ENCODE measurements at regions not wholly inside any gene's neighbourhood (a gene's known extent, or its start where the extent isn't known, plus 50 kb on each side); places are given as distances from the start of the nearest gene placed in this dataset.
"Not testable (repeated sequence)": the region's sequence is repeated elsewhere in the genome, so short reads cannot be mapped to it uniquely, and the experiment has no call there.

DNA sequence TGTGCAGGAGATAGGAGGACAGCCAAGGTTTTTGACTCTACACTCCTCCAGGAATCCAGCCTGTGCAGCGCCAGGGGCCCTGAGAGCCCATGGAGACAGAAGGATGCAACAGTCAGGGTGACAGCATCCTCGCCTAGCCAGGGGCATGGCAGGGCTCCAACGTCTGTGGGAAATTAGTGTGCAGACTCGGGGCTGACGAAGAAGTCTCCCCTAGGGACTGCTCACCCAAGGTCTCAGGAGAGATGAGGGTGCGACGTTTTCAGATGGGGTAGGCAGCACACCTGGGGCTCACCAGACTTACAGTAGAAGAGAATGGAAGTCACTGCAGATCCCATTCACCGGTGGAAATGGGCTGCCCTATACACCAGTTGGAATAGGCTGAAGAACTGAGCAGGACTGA is 241.7 kb downstream of the SETD4 start:
- no peak for DNase-seq (ENCODE audit: low read depth in 4 of 4, low spot score in 3 of 4)

DNA sequence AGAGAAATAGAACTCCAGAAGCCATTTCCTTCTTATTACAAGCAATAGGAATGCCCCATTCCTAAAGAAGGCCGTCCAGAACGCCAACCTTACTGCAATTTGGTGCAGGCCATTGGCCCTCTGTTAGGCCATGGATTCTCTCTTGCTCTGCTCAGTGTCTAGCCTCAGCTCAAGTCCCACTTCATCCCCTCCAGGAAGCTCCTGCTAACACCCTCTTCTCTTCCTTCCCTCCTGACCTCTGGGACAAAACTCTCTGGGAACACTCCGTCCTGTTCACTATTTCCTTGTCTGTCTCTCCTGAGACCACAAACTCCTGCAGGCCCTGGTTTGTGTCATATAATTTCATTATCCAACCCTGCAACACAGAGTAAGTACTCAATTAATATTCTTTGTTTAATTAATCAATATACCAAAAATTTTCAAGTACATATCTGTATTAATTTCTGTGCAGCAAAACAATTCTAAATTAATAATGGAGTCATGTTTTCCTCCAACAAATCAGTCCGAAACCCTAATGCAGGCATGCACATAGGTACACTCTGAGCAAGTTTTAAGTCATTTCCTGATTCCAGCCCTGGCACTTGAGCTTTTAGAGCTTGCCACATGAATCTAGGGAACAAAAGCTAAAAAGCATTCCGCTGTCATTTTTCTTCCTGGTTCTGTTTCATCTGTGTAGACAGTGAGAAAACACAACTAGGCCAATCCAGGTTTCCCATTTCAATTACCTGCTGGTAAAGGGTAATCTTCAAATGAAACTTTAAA is 245.3 kb downstream of the SETD4 start:
- no peak for DNase-seq (ENCODE audit: low read depth in 4 of 4, low spot score in 3 of 4)

DNA sequence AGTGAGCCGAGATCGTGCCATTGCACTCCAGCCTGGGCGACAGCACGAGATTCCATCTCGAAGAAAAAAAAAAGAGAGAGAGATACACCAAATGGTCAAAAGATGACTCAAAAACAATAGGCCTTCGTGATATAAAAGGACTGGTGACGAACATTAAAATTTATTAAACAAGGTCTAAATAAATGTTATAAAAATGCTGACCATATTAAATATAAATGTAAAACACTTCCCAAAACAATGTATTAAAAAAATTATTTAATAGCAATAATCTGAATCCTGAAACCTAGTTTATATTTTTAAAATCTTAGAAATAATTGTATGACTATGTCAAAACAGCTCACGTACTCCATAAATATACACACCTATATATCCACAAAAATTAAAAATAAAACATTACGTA is 247.6 kb downstream of the SETD4 start:
- DNase-seq (ENCODE audit: low read depth in 4 of 4, low spot score in 3 of 4), result no peak

DNA sequence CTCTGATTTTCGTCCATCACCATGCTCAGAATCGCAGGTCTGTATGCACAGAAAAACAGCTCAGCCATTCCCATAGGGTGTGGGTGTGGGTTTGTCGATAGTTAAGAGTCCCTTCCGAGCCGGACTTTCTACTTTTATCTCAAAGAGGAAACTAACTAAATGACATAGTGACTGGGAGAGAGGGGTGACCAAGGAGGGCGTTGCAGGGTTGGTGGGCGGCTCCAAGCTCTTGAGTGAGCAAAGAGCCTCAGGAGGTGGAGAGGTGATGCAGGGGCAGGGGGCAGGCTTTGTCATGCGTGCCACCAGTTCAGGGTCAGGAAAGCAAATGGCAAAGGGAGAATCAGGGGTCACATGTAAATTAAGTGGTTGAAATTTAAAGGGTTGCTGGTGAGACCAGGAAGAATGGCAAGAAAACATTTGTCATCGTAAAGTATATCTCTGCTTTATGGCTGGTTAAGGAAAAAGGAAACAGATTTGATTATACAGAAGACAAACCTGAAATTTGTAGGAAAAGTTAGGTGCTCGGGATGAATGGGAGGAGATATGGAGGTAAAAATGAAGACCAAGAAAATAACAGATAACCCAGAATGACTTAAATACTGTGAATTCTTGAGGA is 249.0 kb downstream of the SETD4 start:
- no peak for DNase-seq (ENCODE audit: low read depth in 4 of 4, low spot score in 3 of 4)

DNA sequence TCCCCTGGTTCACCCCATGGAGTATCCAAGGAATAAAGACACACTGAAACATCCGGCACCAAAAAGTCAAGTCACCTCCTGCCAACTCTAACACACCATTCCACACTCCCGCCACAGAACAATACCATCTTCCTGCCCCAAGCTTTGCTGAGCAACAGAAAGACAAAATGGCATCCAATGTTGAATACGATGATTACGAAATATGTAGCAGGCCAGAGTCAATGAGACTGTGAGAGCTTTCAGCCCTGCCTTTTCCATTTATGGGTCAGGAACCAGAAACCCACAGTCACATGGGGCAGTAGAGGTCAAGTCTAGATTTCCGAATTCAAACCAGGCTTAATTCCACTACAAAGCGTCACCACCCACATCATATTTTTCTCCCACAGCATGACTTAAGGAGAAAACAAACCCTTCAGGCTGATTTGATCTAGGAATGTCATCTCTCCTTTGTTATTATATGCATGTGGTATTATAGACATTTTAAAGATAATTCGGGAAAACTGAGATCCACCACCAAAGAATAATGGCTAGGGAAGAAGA is 249.8 kb downstream of the SETD4 start:
- no peak for DNase-seq (ENCODE audit: low read depth in 4 of 4, low spot score in 3 of 4)

DNA sequence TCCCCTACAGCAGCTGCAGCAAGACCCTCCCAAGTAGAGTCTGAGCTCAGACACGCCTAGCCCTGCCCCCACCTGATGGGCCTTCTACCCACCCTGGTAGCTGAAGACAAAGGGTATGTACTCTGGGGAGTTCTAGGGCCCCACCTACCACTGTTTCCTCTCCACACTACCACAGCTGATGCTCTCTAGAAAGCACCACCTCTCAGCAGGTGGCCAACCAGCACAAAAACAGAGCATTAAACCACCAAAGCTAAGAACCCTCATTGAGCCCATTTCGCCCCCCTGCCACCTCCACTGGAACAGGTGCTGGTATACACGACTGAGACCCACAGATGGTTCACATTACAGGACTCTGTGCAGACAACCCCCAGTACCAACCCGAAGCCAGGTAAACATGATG is 258.9 kb downstream of the SETD4 start:
- no peak for DNase-seq (ENCODE audit: low read depth in 4 of 4, low spot score in 3 of 4)

DNA sequence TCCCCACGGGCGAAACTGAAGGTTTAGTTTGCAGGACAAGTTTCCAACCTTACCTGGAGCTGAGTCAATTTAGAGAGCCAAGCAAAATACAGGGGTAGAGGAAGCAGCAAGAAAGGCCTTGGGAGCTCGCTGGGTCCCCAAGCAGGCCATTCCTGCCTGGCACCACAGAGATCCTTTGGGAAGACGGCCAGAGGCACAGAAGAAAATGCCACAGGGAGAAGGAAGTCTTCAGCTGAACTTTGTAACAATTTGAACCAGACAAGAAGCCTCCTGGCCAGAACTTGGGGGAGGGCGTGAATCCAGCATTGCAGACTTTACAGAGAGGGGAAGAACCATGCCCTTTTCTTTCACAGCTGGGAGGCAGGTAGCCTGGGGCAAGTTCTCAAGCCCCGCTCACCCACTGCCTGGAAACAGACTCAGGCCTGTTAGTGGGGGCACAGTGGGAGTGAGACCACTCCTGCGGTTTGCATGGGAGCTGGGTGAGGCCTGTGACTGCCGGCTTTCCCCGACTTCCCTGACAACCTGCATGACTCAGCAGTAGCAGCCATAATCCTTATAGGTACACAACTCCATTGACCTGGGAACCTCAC is 259.4 kb downstream of the SETD4 start:
- not testable (repeated sequence) for DNase-seq (ENCODE audit: low read depth in 4 of 4, low spot score in 3 of 4)

DNA sequence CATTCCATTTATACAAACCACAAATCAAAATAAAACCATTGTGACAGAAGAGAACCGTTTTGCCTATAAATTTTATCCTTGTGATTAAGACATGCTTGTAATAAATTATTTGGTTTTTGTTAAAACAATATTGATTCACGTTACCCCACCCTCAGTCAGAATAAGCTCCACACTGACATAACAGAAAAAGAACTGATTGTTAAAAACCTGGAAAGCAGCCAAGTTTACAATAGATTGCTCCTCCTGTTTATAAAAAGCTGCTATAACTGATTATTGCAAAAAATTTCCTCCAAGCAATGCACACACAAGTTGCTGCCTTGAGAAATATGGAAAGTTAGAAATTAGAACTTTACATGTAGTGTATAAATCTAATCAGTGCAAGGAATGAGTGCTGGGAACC is 263.5 kb downstream of the SETD4 start:
- DNase-seq (ENCODE audit: low read depth in 4 of 4, low spot score in 3 of 4), result no peak

DNA sequence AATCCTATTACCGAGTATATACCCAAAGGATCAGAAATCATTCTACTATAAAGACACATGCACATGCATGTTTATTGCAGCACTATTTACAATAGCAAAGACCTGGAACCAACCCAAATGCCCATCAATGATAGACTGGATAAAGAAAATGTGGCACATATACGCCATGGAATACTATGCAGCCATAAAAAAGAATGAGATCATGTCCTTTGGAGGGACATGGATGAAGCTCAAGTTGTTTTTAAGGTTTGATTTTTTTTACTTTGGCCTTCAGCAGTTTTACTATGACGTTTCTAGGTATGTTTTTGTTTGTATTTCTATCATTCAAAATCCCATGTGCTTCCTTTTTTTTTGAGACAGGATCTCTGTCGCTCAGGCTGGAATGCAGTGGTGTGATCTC is 265.8 kb downstream of the SETD4 start:
- DNase-seq (ENCODE audit: low read depth in 4 of 4, low spot score in 3 of 4), result not testable (repeated sequence)

DNA sequence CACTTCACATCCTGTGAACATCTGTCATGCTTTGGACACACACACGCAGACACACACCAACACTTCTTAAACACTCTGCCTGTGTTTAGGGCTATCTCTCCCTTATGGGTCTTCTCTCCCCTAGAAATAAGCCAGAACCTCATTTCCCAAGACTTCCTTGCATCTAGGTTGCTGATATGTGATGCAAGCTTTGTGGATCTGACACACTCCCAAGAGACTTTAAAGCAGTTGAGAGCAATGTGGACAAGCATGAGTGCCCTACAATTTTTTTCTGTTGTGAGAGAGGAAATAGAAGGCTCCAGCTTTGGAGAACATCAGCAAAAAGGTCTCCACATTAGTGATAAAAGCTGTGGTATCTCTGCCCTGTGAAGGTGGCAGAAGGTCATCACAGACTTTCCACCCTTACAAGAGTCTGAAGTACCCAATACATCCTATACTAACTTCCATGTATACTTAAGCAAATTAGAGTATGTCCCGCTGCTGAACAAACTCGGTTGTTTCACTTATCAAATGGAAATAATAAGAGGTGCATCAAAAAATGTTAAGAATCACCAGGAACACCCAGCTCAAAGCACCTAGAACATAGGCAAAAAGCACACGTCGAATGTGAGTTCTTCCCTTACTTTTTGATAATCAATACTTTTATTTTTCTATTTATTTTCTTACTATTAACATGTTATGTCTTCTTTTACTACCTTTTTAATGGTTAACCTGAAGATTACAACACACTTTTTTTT is 267.6 kb downstream of the SETD4 start:
- no peak for DNase-seq (ENCODE audit: low read depth in 4 of 4, low spot score in 3 of 4)

DNA sequence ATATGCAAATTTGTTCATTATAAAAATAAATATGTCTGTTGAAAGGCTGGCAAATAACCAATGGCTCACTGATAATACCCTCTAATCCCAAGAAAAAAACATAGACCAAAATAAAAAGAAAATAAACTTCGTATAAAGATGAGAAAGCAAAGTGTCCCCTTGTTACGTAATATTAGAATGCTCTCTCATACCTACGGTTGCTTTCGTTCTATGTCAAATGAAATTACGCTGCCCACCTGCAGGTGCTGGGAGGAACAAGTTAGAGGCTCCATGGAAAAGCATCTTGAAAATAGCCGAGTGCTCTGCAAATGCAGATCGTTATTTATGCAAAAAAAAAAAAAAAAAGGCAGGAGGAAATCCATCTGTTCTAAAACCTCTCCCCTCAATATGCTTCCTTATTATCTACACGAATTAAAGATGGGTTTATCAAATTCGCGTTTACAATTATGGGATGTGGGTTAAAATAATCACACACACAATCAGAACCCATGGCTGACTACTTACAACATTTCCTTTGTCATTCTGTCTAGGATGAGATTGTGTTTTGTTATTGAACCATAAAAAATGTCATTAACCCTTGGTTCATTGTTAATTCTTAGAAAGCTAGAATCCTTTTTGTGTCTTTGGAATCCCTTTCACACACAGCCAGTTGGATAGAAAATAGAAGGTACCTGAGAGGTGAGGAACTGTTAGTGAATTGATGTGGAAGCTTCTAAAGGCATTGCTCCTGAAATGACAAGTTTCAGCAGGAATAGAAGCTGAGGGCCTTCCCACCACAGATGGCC is 268.6 kb downstream of the SETD4 start:
- DNase-seq (ENCODE audit: low read depth in 4 of 4, low spot score in 3 of 4), result no peak

DNA sequence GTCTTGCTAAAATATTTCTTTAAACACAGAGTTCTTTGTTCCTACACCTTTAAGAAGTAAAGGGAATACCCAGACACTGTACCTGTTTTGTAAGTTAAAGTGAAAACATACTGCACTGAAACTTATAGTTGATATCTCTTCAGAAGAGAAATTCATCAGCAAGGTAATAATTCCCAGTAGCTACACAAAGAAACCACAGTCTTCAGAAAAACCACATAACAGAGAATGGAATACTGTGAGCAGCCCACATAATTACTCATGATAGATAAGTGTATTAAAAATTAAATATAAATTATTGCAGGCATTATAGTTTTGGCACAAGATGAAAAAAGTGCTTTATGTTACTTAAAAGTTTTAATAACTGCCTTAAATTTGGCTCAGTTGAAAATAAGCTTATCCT is 276.6 kb downstream of the SETD4 start:
- DNase-seq (ENCODE audit: low read depth in 4 of 4, low spot score in 3 of 4), result no peak

DNA sequence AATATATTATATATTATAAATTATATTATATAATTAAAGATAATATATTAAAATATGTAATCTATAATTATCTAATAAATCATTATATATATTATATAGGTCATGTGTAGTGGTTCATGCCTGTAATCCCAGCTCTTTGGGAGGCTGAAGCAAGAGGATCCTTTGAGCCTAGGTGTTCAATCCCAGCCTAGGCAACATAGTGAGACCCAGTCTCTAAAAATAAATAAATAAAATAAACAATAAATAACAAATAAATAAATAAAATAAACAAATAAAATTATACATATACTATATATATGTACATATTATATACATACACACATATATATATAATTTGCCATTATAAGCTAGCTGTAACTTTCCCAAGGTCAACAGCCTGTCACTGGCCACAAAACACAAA is 277.7 kb downstream of the SETD4 start:
- no peak for DNase-seq (ENCODE audit: low read depth in 4 of 4, low spot score in 3 of 4)

DNA sequence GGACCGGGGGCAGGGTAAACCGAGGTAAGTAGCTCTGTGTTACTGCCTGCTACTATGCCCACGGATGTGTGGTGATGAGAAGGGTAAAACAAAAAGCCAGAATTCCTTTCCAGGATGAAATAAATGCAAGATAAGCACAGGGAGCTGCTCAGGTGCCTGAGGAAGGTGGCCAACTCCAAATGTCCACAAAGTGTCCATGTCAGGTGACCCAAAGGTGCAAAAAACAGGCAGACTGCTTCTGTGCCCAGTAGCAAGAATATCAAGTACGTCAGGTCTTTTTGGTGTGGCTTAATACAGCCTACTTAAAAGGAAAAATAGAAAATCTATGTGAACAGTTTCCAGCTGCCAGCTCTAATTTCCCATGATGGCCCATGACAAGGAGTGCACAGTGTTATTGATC is 279.3 kb downstream of the SETD4 start:
- DNase-seq (ENCODE audit: low read depth in 4 of 4, low spot score in 3 of 4), result no peak

DNA sequence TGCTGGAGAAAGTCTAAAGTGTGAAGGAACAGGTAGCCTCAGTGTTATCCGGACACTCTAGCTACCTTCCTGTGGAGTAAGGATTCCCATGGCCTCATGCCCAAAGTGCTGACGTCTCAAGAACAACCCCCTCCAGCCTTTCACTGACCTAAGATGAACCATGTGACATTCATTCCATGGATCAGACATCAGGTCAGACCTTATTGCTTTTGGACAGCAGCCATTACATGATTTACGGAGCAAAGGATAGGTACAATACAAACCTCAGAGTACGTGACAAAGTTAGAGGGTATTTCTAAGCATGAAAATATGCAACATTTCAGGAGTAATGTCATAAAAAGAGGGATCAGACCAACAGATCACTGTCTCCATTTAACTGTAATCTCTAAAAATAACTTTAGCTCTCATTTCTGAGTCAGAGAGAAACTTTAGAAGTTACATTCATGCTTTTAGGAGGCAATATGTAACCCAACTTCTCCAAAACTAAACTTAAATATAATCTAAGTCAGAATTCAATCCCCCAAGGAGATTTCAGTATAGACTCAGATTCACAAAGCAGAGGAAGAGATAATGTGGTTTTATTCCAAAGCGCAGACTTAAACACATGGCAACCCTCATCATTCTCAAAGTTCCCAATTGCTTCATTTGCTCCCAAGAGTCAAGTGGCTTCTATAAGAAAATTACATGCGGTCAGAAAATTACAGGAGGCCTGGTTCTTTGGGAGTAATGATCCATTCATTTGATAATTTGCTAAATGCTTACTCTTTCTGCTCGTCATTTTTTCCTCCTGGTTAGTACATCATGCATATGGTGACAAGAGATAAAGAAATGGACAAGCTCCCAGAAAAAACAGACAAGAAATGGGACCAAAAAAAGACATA is 280.4 kb downstream of the SETD4 start:
- no peak for DNase-seq (ENCODE audit: low read depth in 4 of 4, low spot score in 3 of 4)

DNA sequence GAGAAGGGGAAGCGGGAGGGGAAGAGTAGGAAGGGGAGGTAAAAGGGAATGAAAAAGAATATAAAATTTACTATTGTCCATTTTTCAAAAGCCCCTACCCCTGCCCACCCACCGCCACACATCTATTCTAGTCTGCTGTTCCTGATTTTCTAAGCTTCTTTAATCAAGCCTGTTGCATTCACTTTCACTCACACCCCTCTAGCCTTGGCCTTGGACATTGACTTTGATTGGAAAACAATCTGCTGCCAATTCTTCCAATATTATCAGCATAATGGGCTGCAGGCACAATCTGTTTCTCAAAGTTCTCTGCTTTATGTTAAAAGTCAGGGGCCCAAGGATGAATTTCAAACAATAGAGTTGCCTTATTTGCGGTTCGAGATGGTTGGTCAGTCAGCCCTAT is 281.2 kb downstream of the SETD4 start:
- no peak for DNase-seq (ENCODE audit: low read depth in 4 of 4, low spot score in 3 of 4)

DNA sequence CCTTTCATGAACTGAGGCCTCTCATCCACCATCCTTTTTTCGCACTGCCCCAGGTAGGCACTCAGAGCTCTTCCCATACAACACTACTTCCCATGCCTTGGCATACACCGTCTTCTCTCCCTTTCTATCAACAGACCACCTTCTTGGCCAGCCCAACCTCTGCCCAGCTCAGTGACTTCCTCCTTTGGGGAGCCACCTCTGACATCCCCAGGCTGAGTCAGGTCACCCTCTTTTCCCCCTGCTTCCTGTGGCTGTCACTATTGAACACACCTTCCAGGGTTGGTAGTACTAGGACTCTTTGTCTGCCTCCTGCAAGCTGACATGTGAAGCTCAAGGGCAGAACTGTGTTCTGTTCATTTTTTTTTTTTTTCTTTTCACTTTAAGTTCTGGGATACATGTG is 283.2 kb downstream of the SETD4 start:
- no peak for DNase-seq (ENCODE audit: low read depth in 4 of 4, low spot score in 3 of 4)

DNA sequence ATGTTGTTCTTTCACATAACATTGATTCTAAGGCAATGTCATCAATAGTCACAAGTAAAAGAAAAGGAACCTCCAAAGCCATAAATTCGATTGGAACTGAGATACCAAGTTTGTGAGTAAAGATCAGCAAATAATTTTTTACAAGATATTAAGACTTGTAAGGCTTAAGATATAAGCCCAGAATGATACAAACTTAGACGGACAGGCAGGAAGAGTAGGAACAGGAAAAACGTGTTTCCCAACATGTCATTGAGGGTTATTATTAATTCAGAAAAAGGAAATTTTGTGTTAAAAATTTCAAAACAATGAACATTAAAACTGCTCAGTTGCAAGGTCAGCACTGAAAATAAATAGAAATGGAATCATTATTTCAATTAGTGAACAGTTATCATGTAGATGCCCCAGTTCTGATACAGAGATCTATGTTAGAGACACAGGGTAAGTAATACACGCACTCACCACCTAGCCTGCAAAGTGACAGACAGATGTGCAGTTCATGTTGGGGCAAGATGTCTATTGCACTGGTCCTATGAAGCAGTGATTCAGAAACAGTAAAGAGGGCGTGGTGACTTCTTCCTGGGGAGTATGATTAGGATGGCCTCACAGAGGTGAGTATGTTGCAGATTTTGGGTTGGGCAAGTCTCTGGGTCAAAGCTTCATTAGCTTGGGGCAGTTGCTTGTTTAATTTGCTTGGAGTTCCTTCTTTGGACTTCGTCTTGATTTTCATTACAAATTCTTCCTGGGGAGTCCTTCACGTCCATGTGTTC is 284.4 kb downstream of the SETD4 start:
- DNase-seq (ENCODE audit: low read depth in 4 of 4, low spot score in 3 of 4), result no peak

All from left renal pelvis (tissue), 4 donors.